Fibroblast of the conjunctiva (primary cell): ENCODE measurements at regions not wholly inside any gene's neighbourhood (a gene's known extent, or its start where the extent isn't known, plus 50 kb on each side); places are given as distances from the start of the nearest gene placed in this dataset.
"Not testable (repeated sequence)": the region's sequence is repeated elsewhere in the genome, so short reads cannot be mapped to it uniquely, and the experiment has no call there.

Experiments used
- DNase-seq: peaks from one replicate; pipeline ENCODE4 v3.0.0-alpha.2; 2010; ENCODE audit warnings: low read depth

DNA sequence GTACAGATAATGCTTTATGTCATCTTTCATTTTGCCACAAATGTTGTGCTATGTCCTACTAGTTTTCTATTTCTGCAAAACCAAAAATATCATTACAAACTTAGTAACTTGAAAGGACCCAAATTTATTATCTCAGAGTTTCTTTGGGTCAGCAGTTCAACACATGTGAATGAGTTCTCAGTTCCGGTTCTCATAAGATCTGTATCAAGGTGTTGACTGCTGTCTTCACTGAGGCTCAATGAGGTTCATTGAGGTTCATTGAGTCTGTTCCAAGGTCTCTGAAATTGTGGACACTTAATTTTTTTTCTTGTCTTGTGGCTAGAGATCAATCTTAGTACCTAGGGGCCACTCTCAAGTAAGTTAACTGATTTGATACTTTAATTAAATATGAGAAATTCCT is 525.1 kb upstream of the BRINP3 start:
- no peak for DNase-seq

DNA sequence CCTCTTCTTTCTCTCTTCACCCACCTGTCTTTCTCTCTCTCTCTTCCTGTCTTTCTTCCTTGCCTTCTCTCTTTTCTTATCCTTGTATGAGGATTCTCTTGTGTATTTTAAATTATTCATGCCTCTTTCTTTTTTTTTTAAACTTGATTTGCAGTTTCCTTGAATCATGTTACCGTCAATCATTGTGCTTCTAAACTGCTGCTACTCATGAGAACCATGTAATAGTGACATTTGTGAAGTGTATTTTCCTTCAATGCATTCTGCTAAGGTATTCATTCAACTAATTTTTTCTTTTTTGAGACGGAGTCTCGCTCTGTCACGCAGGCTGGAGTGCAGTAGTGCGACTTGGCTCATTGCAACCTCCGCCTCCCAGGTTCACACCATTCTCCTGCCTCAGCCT is 539.1 kb upstream of the BRINP3 start:
- DNase-seq = no peak

DNA sequence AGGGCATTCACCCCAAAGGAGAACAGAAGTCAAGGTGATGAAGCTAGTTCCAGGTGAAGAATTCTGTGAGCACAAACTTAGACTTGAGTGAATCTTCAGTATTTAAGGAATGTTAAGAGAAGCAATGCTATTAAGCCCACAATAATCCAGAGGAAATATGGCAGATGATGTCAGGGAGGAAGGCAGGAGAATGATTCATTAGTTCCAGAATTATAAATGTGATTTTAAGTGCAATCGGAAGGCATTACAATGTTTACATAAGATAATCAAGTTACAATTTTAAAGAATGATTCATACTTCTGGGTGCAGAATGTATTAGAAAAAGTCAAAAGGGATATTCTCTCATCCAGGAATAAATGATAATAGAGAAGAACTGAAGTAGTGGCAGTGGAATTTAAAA is 545.2 kb upstream of the BRINP3 start:
- DNase-seq = peak; percentile 1

DNA sequence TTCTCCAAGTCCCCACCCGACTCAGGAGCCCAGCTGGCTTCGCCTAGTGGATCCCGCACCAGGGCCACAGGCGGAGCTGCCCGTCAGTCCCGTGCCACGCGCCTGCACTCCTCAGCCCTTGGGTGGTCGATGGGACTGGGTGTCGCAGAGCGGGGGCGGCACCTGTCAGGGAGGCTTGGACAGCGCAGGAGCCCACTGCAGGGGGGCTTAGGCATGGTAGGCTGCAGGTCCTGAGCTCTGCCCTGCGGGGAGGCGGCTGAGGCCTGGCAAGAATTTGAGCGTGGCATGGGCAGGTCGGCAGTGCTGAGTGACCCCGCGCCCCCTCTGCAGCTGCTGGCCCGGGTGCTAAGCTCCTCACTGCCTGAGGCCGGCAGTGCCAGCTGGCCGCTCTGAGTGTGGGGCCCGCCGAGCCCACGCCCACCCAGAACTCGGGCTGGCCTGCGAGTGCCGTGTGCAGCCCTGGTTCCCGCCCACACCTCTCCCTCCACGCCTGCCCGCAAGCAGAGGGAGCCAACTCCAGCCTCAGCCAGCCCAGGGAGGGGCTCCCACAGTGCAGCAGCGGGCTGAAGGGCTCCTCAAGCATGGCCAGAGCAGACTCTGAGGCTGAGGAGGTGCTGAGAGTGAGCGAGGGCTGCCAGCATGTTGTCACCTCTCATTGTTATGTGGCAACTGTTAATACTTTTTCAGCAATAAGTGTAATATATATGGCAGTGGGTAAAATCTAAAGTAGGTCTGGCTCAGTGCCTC is 548.4 kb upstream of the BRINP3 start:
- no peak for DNase-seq

DNA sequence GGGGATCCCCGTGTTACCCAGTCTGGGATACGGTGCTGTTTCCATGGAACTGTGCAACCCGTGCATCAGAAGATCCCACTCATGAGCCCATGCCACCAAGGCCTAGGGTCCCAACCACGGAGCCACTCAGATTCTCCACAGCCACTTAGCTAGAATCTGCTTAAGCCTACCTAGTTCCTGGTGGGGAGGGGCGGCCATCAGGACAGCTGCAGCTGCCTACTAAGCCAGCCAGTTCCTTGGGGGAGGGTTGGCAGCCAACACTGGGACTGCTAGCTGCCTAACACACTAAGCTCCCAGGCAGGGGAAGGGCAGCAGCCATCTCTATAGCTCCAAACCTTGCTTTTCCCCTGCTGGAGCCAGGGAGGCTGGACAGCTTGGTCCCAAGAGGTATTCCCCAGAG is 549.2 kb upstream of the BRINP3 start:
- DNase-seq = no peak

DNA sequence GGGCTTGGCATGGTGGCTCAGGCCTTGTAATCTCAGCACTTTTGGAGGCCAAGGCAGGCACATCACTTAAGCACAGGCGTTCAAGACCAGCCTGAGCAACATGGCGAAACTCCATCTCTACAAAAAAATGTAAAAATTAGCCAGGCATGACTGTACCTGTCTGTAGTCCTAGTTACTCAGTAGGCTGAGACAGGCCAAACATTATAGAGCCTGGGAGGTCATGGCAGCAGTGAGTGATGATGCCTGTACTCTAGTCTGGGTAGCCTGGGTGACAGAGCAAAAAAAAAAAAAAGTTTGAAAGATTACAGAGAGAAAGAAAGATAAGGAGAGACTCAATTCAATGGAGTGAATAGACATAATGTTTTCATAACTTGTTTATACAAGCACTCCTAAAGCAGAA is 556.5 kb upstream of the BRINP3 start:
- DNase-seq = no peak

DNA sequence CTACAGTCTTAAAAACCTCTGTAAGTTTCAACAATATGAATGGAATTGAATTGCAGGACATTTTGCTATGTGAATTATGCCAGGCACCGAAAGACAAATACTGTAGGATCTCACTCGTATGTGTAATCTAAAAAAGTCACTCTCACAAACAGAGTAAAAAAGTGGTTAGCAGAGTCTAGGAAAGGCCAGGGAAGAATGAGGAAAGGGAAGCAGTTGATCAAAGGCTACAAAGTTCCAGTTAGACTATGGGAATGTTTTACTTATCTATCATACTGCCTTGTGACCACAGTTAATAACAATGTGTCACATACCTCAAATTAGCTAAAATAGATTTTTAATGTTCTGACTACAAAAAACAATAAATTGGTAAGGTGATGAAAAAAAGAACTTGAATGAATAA is 565.4 kb upstream of the BRINP3 start:
- DNase-seq = no peak

DNA sequence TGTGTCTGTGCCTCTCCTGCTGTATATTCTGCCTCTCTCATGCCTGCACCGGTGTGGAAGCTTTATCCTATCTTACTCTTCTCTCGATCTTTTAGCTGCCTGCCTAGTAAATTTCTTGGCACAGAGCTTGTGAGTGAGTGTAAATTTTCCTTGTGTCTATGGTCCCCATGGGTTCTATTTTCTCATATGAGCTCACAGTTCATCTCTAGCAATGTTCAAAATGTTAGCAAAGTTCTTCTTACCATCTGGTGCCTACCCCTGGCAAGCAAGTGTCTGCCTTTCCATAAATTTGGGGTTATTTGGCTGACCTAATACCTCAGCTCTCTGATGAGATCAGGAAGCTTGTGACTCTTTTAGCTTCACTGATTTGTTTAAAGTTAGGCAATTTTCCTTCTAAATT is 572.1 kb upstream of the BRINP3 start:
- no peak for DNase-seq

DNA sequence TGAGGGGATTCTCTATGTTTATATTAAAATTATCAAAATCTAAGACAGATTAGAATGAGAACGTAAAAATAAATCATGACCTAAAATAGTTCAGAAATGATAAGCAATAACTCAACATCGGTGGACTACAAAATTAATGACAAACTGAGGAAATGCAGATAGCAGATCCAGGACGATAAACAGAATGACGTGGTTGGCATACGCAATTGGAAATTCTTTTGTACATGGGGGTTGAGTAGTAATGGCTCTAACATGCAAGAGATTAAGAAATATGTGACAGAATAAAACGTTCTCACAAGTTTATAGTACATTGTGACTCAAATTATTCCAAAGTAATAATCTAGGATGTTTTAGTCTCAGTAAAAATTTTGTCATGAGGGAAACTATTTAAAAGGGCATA is 575.2 kb upstream of the BRINP3 start:
- no peak for DNase-seq

DNA sequence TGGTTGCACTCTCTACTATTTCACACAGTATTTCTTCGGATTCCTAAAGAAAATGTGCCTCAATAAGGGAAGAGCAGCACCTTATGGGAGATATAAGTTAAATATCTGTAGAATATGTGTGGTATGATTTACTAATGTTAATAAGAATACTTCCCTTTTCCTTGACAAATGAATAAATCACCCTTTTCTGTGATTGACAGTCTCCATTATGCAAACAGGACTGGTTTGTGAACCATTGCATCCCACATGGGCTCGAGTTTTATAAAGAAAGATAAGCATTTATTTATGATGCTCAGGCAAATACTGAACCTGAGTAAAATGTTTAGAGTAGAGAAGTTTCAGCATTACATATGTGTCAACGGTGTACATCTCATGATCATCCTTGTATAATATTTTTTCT is 587.7 kb upstream of the BRINP3 start:
- no peak for DNase-seq

DNA sequence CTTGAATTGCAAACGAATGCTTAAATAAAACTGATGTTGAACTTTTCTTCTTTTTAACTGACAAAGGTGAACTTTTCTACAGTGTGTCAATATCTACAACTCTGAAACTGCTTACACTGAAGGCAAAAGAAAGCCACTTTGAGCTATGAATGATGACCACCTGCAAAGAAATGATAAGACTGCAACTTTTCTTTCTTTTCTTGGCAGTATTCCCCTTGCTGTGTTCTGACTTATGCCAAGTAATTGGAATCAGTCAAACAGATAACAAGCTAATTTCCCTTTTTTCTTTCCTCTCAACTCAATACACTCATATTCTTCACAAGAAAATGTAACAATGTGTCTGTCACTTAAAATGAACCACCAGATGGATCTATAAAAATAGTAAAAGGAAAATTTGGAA is 588.1 kb upstream of the BRINP3 start:
- no peak for DNase-seq

DNA sequence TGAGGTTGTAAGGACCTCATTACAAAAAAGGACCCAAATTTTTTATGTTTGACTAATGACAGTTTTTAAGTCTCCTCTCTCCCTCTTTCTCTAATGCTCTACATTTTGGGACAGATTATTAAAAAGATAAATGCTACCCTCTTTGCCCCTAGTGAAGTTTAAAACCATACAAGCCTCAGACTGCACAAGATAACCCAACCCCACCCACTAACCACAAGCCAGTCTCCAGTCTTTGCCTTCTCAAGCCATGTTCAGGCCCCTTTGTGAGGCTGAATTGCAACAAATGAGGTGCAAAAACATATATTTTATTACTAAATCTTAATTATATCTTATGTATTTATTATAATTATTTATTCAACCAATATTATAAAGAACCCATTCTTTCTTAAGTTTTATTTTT is 597.2 kb upstream of the BRINP3 start:
- no peak for DNase-seq

DNA sequence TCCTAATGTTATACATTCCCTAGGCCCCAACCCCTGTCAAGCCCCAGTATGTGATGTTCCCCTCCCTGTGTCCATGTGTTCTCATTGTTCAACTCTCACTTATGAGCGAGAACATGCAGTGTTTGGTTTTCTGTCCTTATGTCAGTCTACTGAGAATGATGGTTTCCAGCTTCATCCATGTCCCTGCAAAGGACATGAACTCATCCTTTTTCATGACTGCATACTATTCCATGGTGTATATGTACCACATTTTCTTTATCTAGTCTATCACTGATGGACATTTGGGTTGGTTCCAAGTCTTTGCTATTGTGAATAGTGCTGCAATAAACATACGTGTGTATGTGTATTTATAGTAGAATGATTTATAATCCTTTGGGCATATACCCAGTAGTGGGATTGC is 605.4 kb upstream of the BRINP3 start:
- not testable (repeated sequence) for DNase-seq

DNA sequence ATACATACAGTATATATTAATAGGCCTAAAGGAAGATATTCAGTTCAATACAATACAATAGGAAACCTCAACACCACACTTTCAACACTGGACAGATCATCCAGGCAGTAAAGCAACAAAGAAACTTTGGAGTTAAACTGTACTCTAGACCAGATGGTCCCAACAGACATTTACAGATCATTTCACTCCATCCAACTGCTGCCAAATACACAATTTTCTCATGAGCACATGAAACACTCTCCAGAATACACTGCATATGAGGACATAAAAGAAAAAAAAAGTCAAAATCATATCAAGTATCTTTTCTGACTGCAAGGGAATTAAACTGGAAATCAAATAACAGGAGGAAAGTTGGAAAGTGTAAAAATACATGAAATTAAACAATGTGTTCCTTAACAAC is 607.5 kb upstream of the BRINP3 start:
- no peak for DNase-seq

DNA sequence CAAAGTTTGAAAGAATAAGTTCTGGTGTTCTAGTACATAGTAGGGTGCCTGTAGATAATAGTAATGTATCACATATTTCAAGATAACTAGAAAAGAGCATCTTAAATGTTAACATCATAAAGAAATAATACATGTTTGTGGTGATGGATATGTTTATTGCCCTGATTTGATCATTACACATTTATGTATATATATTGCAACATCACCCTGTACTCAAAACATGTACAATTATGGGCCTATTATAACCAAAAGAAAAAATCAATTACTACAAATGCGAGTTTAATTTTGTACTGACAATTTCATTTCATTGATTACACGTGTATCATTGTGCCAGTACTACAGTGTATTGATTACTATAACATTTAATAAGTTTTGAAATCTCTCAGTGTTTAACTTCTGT is 609.2 kb upstream of the BRINP3 start:
- no peak for DNase-seq

DNA sequence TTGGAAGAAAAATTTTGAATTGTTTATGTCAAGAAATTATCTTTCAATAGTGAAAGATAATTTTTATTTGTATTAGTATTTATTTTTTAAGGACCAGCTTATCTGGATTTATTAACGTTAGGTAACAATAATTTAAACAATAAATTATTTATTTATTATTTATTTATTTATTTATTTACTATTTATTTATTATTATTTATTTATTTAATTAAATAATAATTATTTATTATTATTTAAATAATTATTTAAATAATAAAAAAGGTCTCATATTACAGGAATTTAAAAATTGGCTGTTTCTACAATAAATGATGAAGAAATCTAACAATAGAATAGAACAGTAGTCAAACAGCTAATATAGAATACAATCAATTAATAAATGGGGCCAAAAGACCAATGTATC is 618.7 kb upstream of the BRINP3 start:
- no peak for DNase-seq

DNA sequence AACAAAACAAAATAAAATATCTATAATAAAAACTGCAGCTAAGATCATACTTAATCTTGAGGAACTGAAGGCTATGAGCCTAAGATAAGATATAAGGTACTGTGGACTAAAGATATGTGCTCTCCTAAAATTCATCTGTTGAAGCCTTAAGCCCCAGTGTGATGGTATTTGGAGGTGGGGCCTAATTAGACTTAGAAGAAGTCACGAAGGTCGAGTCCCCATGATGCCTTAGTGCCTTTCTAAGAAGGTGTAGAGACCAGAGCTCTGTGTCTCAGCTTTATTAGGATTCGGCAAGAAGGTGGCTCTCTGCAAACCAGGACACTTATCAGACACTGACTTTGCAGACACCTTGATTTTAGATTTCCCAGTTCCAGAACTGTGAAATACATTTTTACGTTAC is 622.0 kb upstream of the BRINP3 start:
- no peak for DNase-seq

DNA sequence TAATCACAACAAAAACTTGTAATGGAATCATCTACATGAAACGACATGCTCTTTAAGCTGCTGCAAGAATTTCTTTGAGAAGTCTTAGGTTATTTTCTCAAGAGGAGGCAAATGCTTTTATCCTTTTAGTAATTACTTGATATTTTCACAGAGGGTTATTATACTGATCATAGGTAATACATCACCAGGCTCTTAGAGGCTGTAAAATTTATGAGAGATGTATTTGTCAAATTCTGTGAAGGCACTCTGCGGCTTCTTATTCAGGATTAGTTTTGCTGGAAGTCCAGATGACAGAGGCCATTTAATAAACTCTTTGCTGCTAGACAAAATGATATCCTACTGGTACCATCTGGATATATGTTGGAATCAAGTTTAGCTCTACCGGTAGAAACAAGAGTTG is 624.3 kb upstream of the BRINP3 start:
- no peak for DNase-seq

DNA sequence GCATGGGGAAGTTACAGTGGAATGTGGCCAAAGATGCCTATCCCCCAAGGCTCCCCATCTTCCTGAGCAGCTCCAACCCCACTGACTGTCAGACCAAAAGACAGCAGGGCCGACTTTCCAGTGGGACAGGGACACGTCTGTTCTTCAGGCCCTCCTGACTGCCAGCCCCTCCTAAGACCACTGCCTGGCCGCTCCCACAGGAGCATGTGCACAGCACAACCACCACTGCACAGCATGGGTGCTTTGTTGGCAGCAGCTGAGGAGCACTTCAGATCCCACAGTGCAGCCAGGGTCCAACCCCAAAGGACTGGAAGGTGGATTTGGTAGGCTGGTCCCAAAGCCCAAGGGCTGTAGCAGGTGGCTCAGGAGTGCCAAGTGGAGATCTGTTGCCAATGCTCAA is 648.3 kb upstream of the BRINP3 start:
- DNase-seq = no peak

DNA sequence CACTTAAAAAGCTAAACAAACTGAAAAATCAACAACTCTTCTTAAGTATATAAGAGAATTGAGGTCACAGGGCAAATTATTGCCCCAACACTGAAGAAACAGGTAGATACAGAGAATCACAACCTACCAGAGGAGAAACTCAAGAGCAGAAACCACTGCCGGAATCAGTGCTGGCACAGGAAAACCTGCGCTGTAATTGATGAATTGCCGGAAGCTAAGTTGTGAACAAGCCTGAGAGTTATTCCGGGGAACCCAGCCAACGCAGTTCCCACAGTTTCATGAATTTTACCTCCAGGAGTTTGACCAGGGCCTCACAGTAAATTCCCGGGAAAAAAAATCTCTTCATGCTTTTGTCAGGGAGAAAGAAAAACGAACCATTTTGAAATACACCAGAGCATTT is 657.1 kb upstream of the BRINP3 start:
- no peak for DNase-seq

DNA sequence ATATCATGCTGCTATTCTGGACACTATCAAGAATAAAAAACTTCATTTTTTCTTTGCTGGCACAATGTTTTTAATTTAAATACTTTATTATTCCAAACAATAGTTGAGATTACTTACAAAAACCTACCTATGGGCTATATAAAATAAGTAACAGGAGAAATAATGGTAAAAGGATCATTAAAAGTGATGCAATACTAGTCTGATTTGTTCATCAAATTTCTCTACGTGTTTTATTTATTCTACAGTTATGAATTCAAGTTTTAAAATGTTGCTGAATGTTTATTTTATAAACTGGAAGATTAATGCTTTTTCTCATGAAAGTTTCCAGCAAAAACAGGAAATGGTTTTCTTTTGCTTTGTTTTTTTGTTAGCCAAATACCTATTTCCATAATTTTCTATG is 662.4 kb upstream of the BRINP3 start:
- no peak for DNase-seq

DNA sequence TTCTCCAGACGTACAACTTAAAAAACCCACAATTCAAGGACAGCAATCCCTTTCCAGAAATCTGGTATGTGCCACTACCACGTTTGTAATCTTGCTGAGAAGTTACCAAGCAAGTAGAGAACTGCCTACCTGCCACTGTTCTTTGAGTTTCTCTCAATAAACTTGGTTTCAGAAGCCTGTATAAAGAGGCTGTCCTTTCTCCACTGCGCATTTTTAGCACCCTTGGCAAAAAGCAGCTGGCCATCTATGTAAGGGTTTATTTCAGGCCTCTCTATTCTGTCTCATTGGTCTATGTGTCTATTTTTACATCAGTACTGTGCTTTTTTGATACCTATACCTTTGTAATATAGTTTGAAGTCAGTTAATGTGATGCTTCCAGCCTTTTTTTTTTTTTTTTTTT is 665.1 kb upstream of the BRINP3 start:
- no peak for DNase-seq

DNA sequence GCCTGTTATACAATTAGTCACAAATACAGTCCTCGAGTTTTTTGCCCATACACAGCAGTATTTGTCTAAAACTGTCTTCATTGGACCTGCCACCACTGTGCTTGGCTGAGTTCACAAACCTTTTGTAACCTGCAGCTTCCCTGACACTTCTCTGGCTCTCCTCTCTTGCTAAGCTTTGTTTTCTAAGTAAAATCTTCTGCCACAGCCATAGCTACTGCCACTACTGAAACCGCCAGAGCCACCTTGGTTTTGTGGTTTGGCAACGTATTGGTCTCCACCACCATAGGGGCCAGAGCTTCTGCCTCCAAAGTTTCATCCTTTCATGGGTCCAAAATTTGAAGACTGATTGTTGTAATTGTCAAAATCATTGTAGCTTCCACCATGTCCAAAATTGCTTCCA is 668.2 kb upstream of the BRINP3 start:
- DNase-seq = no peak

DNA sequence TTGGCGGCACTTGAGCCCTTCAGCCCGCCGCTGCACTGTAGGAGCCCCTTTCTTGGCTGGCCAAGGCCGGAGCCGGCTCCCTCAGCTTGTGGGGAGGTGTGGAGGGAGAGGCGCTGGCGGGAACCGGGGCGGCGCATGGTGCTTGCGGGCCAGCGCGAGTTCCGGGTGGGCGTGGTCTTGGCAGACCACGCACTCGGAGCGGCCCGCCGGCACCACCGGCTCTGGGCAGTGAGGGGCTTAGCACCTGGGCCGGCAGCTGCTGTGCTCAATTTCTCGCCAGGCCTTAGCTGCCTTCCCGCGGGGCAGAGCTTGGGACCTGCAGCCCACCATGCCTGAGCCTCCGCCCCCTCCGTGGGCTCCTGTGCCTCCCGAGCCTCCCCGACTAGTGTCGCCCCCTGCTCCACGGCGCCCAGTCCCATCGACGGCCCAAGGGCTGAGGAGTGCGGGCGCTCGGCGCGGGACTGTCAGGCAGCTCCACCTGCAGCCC is 673.7 kb upstream of the BRINP3 start:
- no peak for DNase-seq

DNA sequence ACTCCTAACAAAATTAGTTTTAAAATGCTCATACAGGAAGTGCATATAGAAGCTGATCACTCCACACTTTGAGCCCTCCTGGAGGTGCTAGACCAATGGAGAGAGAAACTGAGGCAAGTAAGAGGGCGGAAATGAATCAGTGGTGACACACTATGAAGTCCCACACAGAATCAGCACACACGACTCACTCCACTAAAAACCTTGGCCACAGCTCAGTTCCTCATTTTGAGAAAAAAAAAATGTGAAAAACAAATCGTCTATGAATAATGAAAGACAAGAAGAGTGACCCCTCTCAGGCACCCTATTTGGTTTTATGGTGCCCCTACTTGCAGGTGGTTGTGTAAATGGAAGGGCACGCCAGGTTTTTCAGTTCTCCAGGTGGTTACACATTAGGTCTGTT is 675.1 kb upstream of the BRINP3 start:
- DNase-seq = no peak
